Neural progenitor cell (in vitro differentiated cells): ENCODE measurements at regions not wholly inside any gene's neighbourhood (a gene's known extent, or its start where the extent isn't known, plus 50 kb on each side); places are given as distances from the start of the nearest gene placed in this dataset.

Experiments
- DNase-seq: peaks from one replicate; pipeline ENCODE4 v3.0.0-alpha.2; 2016; ENCODE audit warnings: low spot score
- H2AFZ ChIP-seq: fragments of 200-600 bp; sonication (generic); replicated peaks from 2 replicates; pipeline ENCODE4 v1.6.1; 2016; ENCODE audit warnings: antibody characterized with exemption
- H3F3A ChIP-seq: fragments of 200-600 bp; sonication (generic); 2 replicates; pipeline ENCODE4 v1.6.1; 2016; ENCODE audit warnings: antibody characterized with exemption, low read depth
- H3K27ac ChIP-seq: fragments of 200-600 bp; sonication (generic); 2 replicates; pipeline ENCODE4 v1.5.1; 2016; ENCODE audit warnings: mild to moderate bottlenecking
- H3K27me3 ChIP-seq: fragments of 200-600 bp; sonication (generic); 2 replicates; pipeline ENCODE4 v1.6.1; 2016; ENCODE audit warnings: mild to moderate bottlenecking, moderate library complexity
- H3K36me3 ChIP-seq: fragments of 200-600 bp; sonication (generic); 2 replicates; pipeline ENCODE4 v1.5.1; 2016
- H3K4me1 ChIP-seq: fragments of 200-600 bp; sonication (generic); 2 replicates; pipeline ENCODE4 v1.6.1; 2016; ENCODE audit warnings: mixed run types
- H3K4me2 ChIP-seq: fragments of 200-600 bp; sonication (generic); 2 replicates; pipeline ENCODE4 v1.6.1; 2016
- H3K4me3 ChIP-seq: fragments of 200-600 bp; sonication (generic); 2 replicates; pipeline ENCODE4 v1.5.1; 2016
- H3K79me2 ChIP-seq: fragments of 200-600 bp; sonication (generic); 2 replicates; pipeline ENCODE4 v1.6.1; 2016; ENCODE audit warnings: low read depth
- H3K9ac ChIP-seq: fragments of 200-600 bp; sonication (generic); 2 replicates; pipeline ENCODE4 v1.6.1; 2016
- H3K9me3 ChIP-seq: fragments of 200-600 bp; sonication (generic); 2 replicates; pipeline ENCODE4 v1.5.1; 2016; ENCODE audit warnings: low read depth
- H4K20me1 ChIP-seq: fragments of 200-600 bp; sonication (generic); 2 replicates; pipeline ENCODE4 v1.6.1; 2016; ENCODE audit warnings: low read depth
- H3K27ac Mint-ChIP-seq: 3 replicates; pipeline ENCODE4 v1.8.0; 2021; ENCODE audit warnings: mixed read lengths
- H3K27me3 Mint-ChIP-seq: 2 replicates; pipeline ENCODE4 v1.8.0; 2022; ENCODE audit warnings: low read depth, mild to moderate bottlenecking, inconsistent platforms, moderate library complexity, mixed read lengths; ENCODE audit not compliant: insufficient read depth
- H3K36me3 Mint-ChIP-seq: 3 replicates; pipeline ENCODE4 v1.8.0; 2021; ENCODE audit warnings: mixed read lengths
- H3K4me1 Mint-ChIP-seq: 3 replicates; pipeline ENCODE4 v1.8.0; 2021; ENCODE audit warnings: mixed read lengths
- H3K4me3 Mint-ChIP-seq: 3 replicates; pipeline ENCODE4 v1.8.0; 2021; ENCODE audit warnings: mild to moderate bottlenecking, moderate library complexity, mixed read lengths
- H3K9me3 Mint-ChIP-seq: 3 replicates; pipeline ENCODE4 v1.8.0; 2020; ENCODE audit warnings: mixed read lengths
- CTCF ChIP-seq: fragments of 200-600 bp; sonication (generic); IDR thresholded peaks from 2 replicates; pipeline ENCODE4 v1.5.1; 2017; ENCODE audit warnings: antibody characterized with exemption, mild to moderate bottlenecking
- EZH2 ChIP-seq: fragments of 200-600 bp; sonication (generic); IDR thresholded peaks from 2 replicates; pipeline ENCODE4 v1.6.1; 2017; ENCODE audit warnings: antibody characterized with exemption, mild to moderate bottlenecking, moderate library complexity
- EZH2phosphoT487 ChIP-seq: fragments of 200-600 bp; sonication (generic); IDR thresholded peaks from 2 replicates; pipeline ENCODE4 v1.6.1; 2017; ENCODE audit warnings: antibody characterized with exemption

- Histone ChIP-seq H3K79me2 (no peaks in the 10 kb centered on the region), H2AFZ (no peak overlapping the region), H3K36me3 (no peaks in the 10 kb centered on the region), H3K4me1 (no peaks in the 10 kb centered on the region), H3K9ac (no peak overlapping the region), H3K27me3 (no peaks in the 10 kb centered on the region), H3K9me3 (no peaks in the 10 kb centered on the region), H3K4me2 (no peak overlapping the region), H3K27ac (no peak overlapping the region), H3K4me3 (no peak overlapping the region), H4K20me1 (no peaks in the 10 kb centered on the region), H3F3A (no peaks in the 10 kb centered on the region)
- Mint-ChIP-seq H3K36me3 (no peaks in the 10 kb centered on the region), H3K4me3 (no peak overlapping the region), H3K9me3 (peaks cover 2% of the 10 kb centered on the region), H3K27me3 (no peaks in the 10 kb centered on the region), H3K27ac (no peak overlapping the region), H3K4me1 (no peaks in the 10 kb centered on the region)
- DNase-seq: no peak
- no peak for TF ChIP-seq EZH2phosphoT487
- no peak for TF ChIP-seq EZH2
- TF ChIP-seq CTCF: no peak
Observed at GRCh38 chr14:26941521-26941920, 343.7 kb upstream of the NOVA1 start.

GRCh38 chr14:26947265-26947664 lies 349.4 kb upstream of the NOVA1 start:
- H3K27ac ChIP-seq: no peak overlapping the region
- no peaks in the 10 kb centered on the region for H4K20me1 ChIP-seq
- H3K9me3 ChIP-seq: no peaks in the 10 kb centered on the region
- DNase-seq: no peak
- H2AFZ ChIP-seq: no peak overlapping the region
- H3K36me3 Mint-ChIP-seq: no peaks in the 10 kb centered on the region
- H3K27me3 Mint-ChIP-seq: no peaks in the 10 kb centered on the region
- H3K27me3 ChIP-seq: no peaks in the 10 kb centered on the region
- no peaks in the 10 kb centered on the region for H3K4me1 Mint-ChIP-seq
- H3F3A ChIP-seq: no peaks in the 10 kb centered on the region
- H3K4me3 ChIP-seq: no peak overlapping the region
- no peak overlapping the region for H3K4me2 ChIP-seq
- no peak overlapping the region for H3K4me3 Mint-ChIP-seq
- H3K9me3 Mint-ChIP-seq: no peaks in the 10 kb centered on the region
- H3K36me3 ChIP-seq: no peaks in the 10 kb centered on the region
- no peaks in the 10 kb centered on the region for H3K4me1 ChIP-seq
- H3K27ac Mint-ChIP-seq: no peak overlapping the region
- no peaks in the 10 kb centered on the region for H3K79me2 ChIP-seq
- TF ChIP-seq EZH2phosphoT487 (no peak), CTCF (no peak), EZH2 (no peak)
- no peak overlapping the region for H3K9ac ChIP-seq

GRCh38 chr14:26959437-26959836 lies 361.6 kb upstream of the NOVA1 start:
- H3K4me3 Mint-ChIP-seq: no peak overlapping the region
- no peaks in the 10 kb centered on the region for H3K27me3 Mint-ChIP-seq
- Histone ChIP-seq H3K4me2 (no peak overlapping the region), H3K4me1 (peaks cover 16% of the 10 kb centered on the region), H3K9me3 (no peaks in the 10 kb centered on the region), H3K27me3 (no peaks in the 10 kb centered on the region), H3K4me3 (no peak overlapping the region), H3K79me2 (no peaks in the 10 kb centered on the region), H3K9ac (no peak overlapping the region), H3K36me3 (no peaks in the 10 kb centered on the region), H3F3A (no peaks in the 10 kb centered on the region), H3K27ac (no peak overlapping the region), H4K20me1 (no peaks in the 10 kb centered on the region), H2AFZ (no peak overlapping the region)
- H3K9me3 Mint-ChIP-seq: no peaks in the 10 kb centered on the region
- no peak overlapping the region for H3K27ac Mint-ChIP-seq
- no peak for DNase-seq
- TF ChIP-seq CTCF (no peak), EZH2 (no peak), EZH2phosphoT487 (no peak)
- H3K36me3 Mint-ChIP-seq: no peaks in the 10 kb centered on the region
- peaks cover 17% of the 10 kb centered on the region for H3K4me1 Mint-ChIP-seq
